Stimulated activated CD4-positive, alpha-beta T cell treated with anti-CD3 and anti-CD28 coated beads, Interleukin-1b, Interleukin-23, amount 100 ng/mL, for 24 hours (primary cell): ENCODE measurements at regions not wholly inside any gene's neighbourhood (a gene's known extent, or its start where the extent isn't known, plus 50 kb on each side); places are given as distances from the start of the nearest gene placed in this dataset.

Experiments used
- DNase-seq, 4 experiments: peaks; one replicate each; pipeline ENCODE4 v3.0.0-alpha.2; 2020; ENCODE audit warnings: low read depth in 4 of 4, low spot score in 1 of 4

- no peak for DNase-seq
These were observed 237.2 kb upstream of the ZNF32 start for GRCh38 chr10:43885842-43886241.

- no peak for DNase-seq
These were observed 236.6 kb upstream of the ZNF32 start for GRCh38 chr10:43885252-43885651.

GRCh38 chr10:43884501-43885105, 235.9 kb upstream of the ZNF32 start:
- DNase-seq, result no peak

- no peak for DNase-seq
These were observed 234.0 kb upstream of the ZNF32 start for GRCh38 chr10:43882711-43883110.

GRCh38 chr10:43881657-43882056, 233.0 kb upstream of the ZNF32 start:
- DNase-seq, result no peak

- DNase-seq, result no peak
These were observed 231.5 kb upstream of the ZNF32 start for GRCh38 chr10:43880160-43880559.

- DNase-seq, result no peak
These were observed 231.1 kb upstream of the ZNF32 start for GRCh38 chr10:43879742-43880141.

GRCh38 chr10:43879162-43879561, 230.5 kb upstream of the ZNF32 start:
- no peak for DNase-seq

GRCh38 chr10:43878386-43878785, 229.7 kb upstream of the ZNF32 start:
- DNase-seq, result no peak

GRCh38 chr10:43876976-43877375, 228.3 kb upstream of the ZNF32 start:
- DNase-seq, result no peak

- DNase-seq, result no peak
These were observed 226.3 kb upstream of the ZNF32 start for GRCh38 chr10:43874984-43875383.

- DNase-seq, result no peak
These were observed 225.0 kb upstream of the ZNF32 start for GRCh38 chr10:43873717-43874116.

GRCh38 chr10:43872644-43873043, 224.0 kb upstream of the ZNF32 start:
- no peak for DNase-seq

GRCh38 chr10:43871545-43871944, 222.9 kb upstream of the ZNF32 start:
- no peak for DNase-seq

GRCh38 chr10:43870968-43871439, 222.3 kb upstream of the ZNF32 start:
- no peak for DNase-seq

- DNase-seq, result no peak
These were observed 221.1 kb upstream of the ZNF32 start for GRCh38 chr10:43869669-43870322.

GRCh38 chr10:43868952-43869351, 220.3 kb upstream of the ZNF32 start:
- DNase-seq, result no peak

GRCh38 chr10:43867667-43868565, 219.2 kb upstream of the ZNF32 start:
- no peak for DNase-seq

- DNase-seq, result no peak
These were observed 218.4 kb upstream of the ZNF32 start for GRCh38 chr10:43867113-43867512.

GRCh38 chr10:43866712-43867111, 218.0 kb upstream of the ZNF32 start:
- DNase-seq, result no peak

GRCh38 chr10:43865265-43866135, 216.8 kb upstream of the ZNF32 start:
- no peak for DNase-seq
